Right forelimb (tissue), 1 donor: ENCODE measurements at regions not wholly inside any gene's neighbourhood (a gene's known extent, or its start where the extent isn't known, plus 50 kb on each side); places are given as distances from the start of the nearest gene placed in this dataset.

Source experiments
- DNase-seq: peaks from one replicate; pipeline ENCODE4 v3.0.0-alpha.2; 2018

GRCh38 chr20:17856837-17857605 is 111.6 kb downstream of the SNX5 start:
- DNase-seq, result no peak

- DNase-seq, result no peak
These were observed 112.5 kb downstream of the SNX5 start for GRCh38 chr20:17856024-17856564.

- DNase-seq, result no peak
These were observed 114.2 kb downstream of the SNX5 start for GRCh38 chr20:17854307-17854903.

- no peak for DNase-seq
These were observed 116.3 kb downstream of the SNX5 start for GRCh38 chr20:17852323-17852722.

- DNase-seq, result no peak
These were observed 117.9 kb downstream of the SNX5 start for GRCh38 chr20:17850684-17851026.

- DNase-seq, result no peak
These were observed 118.5 kb downstream of the SNX5 start for GRCh38 chr20:17849901-17850683.

GRCh38 chr20:17849138-17849900 is 119.3 kb downstream of the SNX5 start:
- DNase-seq, result no peak

GRCh38 chr20:17848249-17849048 is 120.1 kb downstream of the SNX5 start:
- no peak for DNase-seq

- DNase-seq, result no peak
These were observed 122.7 kb downstream of the SNX5 start for GRCh38 chr20:17845701-17846475.

GRCh38 chr20:17844549-17845298 is 123.9 kb downstream of the SNX5 start:
- no peak for DNase-seq

GRCh38 chr20:17844133-17844429 is 124.5 kb downstream of the SNX5 start:
- no peak for DNase-seq

GRCh38 chr20:17843246-17844132 is 125.1 kb downstream of the SNX5 start:
- peak; percentile 76 for DNase-seq

GRCh38 chr20:17841751-17842215 is 126.8 kb downstream of the SNX5 start:
- peak; percentile 81 for DNase-seq

- DNase-seq, result no peak
These were observed 128.2 kb downstream of the SNX5 start for GRCh38 chr20:17840423-17840822.

GRCh38 chr20:17838921-17839320 is 129.7 kb downstream of the SNX5 start:
- DNase-seq, result no peak

- DNase-seq, result no peak
These were observed 131.4 kb downstream of the SNX5 start for GRCh38 chr20:17837179-17837578.

- DNase-seq, result peak; percentile 91
These were observed 132.2 kb downstream of the SNX5 start for GRCh38 chr20:17836303-17836861.

- DNase-seq, result no peak
These were observed 132.7 kb downstream of the SNX5 start for GRCh38 chr20:17835934-17836300.
